ENCODE measurements at regions not wholly inside any gene's neighbourhood (a gene's known extent, or its start where the extent isn't known, plus 50 kb on each side); places are given as distances from the start of the nearest gene placed in this dataset.
A peak's percentile ranks its signal among the peaks of the same experiment; 100 is the strongest.

DNA sequence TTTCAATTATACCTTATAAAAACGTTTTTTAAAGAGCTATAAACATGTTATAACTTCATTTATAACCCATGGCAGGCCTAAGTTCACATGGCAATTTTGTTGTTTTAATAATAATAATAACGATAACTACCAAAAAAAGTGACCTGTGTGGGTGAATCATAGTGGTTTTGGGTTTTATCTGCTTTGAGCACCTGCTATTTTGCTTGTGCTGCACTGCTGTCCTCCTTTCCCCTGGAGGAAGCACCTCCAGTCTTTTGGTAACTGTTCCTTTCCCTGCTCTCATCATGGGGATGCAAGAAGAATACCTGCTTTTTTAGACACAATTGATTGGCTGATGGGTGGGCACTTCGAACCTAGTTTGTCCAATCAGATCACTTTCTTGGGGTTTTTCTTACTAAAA lies 388.0 kb upstream of the TBL1XR1 start:
- DNase-seq (ENCODE audit: insufficient read length): no peak
- FAIRE-seq: no peak
- TF ChIP-seq POLR2A (IDR thresholded peaks at IDR 0.05; ENCODE audit: low read depth, low read length): no peak
- no peak for TF ChIP-seq POLR2AphosphoS5 (IDR thresholded peaks at IDR 0.05; ENCODE audit: low read depth, low read length)
- TF ChIP-seq TAF1 (IDR thresholded peaks at IDR 0.05; ENCODE audit: borderline replicate concordance, low read depth, low read length): no peak

DNA sequence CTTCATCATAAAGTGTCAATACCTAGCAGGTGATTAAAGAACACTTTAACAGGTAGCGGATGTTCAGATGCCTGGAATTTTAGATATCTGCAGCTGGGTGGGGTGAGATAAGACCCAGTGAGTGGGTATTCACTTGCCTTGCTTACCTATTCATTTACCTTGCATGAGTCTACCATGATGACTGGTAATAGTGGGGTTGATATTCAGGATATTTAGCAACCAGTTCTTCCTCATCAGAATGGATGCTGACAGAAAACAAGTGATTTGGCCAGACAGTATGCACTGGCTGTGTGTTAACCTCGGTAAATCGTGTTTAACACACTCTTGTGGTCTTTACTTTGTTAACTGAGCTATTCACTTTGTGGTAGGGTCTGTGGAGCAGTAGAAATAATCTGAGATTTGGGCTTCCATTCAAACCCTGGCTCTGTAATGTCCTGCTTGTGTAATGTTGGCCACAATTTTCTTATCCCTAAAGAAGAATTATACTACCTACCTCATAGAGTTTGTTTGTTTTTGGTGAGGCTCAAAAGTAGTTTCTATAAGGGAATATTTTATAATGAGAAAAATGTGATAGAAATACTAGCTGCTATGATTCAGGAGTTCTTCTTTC lies 391.9 kb upstream of the TBL1XR1 start:
- TF ChIP-seq POLR2A (IDR thresholded peaks at IDR 0.05; ENCODE audit: low read depth, low read length) (no peak), POLR2AphosphoS5 (IDR thresholded peaks at IDR 0.05; ENCODE audit: low read depth, low read length) (no peak), TAF1 (IDR thresholded peaks at IDR 0.05; ENCODE audit: borderline replicate concordance, low read depth, low read length) (no peak)
- FAIRE-seq (no peak), DNase-seq (ENCODE audit: insufficient read length) (no peak)

DNA sequence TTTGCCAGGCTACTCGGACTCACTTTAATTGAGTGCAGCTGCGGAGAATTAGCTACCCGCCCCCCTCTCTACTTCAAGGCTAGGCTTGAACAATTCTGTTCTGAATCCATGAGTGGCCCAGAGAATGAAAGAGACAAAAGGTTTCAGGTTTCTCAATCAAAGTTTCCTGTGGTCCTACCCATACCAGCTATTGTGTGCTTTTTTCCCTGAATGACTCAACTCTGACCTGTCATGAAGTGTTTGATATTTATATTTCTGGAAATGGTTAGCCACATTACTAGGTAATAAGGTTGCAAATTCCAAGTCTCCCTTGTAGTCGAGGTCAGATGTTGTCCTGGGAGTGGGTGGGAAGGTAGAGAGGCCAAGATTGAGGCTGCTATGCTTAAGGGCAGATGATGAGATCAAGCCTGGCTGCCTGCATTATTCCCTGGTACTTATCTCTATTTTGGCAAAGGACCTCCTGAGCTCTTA lies 392.7 kb upstream of the TBL1XR1 start:
- no peak for TF ChIP-seq TAF1 (IDR thresholded peaks at IDR 0.05; ENCODE audit: borderline replicate concordance, low read depth, low read length)
- TF ChIP-seq POLR2A (IDR thresholded peaks at IDR 0.05; ENCODE audit: low read depth, low read length): no peak
- TF ChIP-seq POLR2AphosphoS5 (IDR thresholded peaks at IDR 0.05; ENCODE audit: low read depth, low read length): no peak
- no peak for FAIRE-seq
- no peak for DNase-seq (ENCODE audit: insufficient read length)

DNA sequence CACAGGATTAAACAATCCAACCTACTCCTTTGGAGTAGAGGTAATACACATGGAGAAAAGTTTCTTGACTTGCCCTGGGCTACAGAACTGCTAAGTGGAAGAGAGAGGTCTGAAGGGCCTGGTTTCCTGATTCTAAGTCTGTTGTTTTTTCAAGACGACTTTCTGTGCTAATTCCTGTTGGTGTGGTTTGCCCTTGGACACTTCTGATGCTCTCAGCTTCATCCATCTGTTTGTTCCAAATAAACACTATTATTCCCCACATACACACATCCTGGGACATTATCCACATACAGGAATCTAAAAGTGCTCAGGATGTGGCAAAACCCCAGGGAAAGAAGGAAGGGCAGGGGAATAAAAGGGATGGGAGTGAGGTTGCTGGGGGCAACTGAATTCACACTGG lies 393.5 kb upstream of the TBL1XR1 start:
- FAIRE-seq (no peak), DNase-seq (ENCODE audit: insufficient read length) (no peak)
- TF ChIP-seq POLR2AphosphoS5 (IDR thresholded peaks at IDR 0.05; ENCODE audit: low read depth, low read length) (no peak), TAF1 (IDR thresholded peaks at IDR 0.05; ENCODE audit: borderline replicate concordance, low read depth, low read length) (no peak), POLR2A (IDR thresholded peaks at IDR 0.05; ENCODE audit: low read depth, low read length) (no peak)

DNA sequence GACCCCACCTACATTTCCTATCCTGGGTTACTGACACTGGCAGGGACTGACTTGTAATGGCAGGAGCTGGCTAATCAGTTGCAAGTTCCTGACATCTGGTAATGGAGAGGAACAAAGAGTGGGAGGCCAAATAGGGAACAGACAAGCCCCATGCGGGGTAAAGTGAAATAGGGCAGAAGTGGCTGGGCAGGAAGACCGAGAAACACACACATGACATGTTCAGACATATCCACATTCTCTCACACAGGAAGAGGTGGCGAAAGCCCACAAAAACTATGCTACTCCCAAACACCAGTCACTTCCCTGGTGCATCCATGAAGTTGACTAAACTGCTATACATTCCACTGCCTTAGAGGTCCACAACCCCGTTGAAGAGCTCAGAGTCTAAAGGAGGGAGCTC lies 394.1 kb upstream of the TBL1XR1 start:
- DNase-seq (ENCODE audit: insufficient read length) (no peak), FAIRE-seq (peak; percentile 75)
- TF ChIP-seq POLR2AphosphoS5 (IDR thresholded peaks at IDR 0.05; ENCODE audit: low read depth, low read length) (no peak), POLR2A (IDR thresholded peaks at IDR 0.05; ENCODE audit: low read depth, low read length) (no peak), TAF1 (IDR thresholded peaks at IDR 0.05; ENCODE audit: borderline replicate concordance, low read depth, low read length) (no peak)

DNA sequence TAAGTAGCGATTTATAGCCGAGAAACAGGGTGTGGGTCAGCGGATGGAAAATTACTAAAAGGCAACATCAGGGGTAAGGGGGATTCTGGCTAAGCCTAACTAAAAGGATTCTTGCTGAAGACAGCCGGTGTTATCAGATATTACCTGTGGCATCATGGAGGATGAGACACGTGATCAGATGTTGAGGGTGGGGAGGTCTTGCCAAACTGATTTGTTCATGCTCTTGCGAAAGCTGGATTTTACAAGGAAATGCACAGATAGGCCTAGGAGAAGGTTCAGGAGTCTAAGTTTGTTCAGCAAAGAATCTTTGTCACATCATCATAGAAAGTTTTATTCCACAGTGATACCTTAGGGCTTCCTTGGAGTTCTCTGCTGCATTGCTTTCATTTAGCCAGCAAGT lies 396.8 kb upstream of the TBL1XR1 start:
- no peak for TF ChIP-seq POLR2AphosphoS5 (IDR thresholded peaks at IDR 0.05; ENCODE audit: low read depth, low read length)
- no peak for TF ChIP-seq POLR2A (IDR thresholded peaks at IDR 0.05; ENCODE audit: low read depth, low read length)
- no peak for TF ChIP-seq TAF1 (IDR thresholded peaks at IDR 0.05; ENCODE audit: borderline replicate concordance, low read depth, low read length)
- no peak for FAIRE-seq
- no peak for DNase-seq (ENCODE audit: insufficient read length)

DNA sequence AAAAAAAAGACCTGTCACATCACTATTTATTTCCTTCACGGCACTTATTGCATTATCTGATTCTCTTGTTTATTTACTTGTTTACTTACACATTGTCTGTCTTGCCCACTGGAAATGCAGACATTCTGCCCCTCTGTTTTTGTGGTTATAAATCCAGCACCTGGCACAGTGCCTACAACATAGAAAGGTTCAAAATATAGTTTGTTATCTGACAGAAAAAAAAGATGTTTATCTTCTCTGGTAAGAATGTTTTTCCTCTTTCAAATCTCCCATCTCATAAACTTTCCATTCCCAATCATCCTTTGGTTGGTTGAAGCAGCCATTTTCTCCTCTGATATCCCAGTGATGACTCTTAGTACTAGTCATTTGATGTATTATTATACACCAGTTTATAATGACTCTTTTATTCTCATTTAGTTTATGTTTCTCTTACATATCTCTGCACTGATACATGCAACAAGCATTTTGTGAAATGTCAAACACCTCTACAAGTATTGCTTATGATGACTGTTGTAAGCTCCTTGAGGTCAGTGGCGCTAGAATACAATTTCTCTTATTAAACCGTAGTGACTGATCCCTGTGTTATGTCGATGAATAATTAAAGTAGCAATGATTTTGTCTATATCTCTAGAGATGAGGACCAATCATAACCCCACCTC lies 398.4 kb upstream of the TBL1XR1 start:
- DNase-seq (ENCODE audit: insufficient read length) (no peak), FAIRE-seq (no peak)

DNA sequence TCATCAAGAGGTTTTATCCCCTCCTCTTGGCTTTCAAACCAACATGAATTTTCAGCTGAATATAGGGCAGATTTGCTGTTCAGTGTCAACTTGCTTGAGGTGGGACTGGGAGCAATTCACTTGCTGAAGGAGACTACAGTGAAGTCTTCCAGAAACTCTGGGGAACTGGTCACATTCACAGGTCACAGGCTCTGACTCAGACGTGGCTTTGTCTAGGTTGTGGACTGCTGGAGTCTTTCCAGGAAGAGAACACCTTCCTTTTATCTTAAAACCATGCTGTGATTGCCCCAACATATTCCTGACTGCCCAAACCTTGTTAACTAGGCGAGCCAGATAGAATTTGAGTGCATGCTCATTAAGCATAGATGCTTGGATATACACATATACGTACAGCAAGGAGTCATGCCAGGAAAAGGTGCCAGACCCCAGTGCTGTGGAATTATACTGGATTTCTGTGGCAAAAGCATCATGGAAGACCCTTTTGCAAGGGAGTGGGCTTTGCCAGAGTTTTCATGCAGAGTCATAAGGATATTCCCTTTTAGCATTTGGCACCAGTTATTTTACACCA lies 399.1 kb upstream of the TBL1XR1 start:
- no peak for FAIRE-seq
- TF ChIP-seq POLR2AphosphoS5 (IDR thresholded peaks at IDR 0.05; ENCODE audit: low read depth, low read length) (no peak), POLR2A (IDR thresholded peaks at IDR 0.05; ENCODE audit: low read depth, low read length) (no peak), TAF1 (IDR thresholded peaks at IDR 0.05; ENCODE audit: borderline replicate concordance, low read depth, low read length) (no peak)
- no peak for DNase-seq (ENCODE audit: insufficient read length)

More for the DNA sequence above, 398.4 kb upstream of the TBL1XR1 start:
- TF ChIP-seq POLR2A (IDR thresholded peaks at IDR 0.05; ENCODE audit: low read depth, low read length): no peak
- no peak for TF ChIP-seq POLR2AphosphoS5 (IDR thresholded peaks at IDR 0.05; ENCODE audit: low read depth, low read length)
- no peak for TF ChIP-seq TAF1 (IDR thresholded peaks at IDR 0.05; ENCODE audit: borderline replicate concordance, low read depth, low read length)

DNA sequence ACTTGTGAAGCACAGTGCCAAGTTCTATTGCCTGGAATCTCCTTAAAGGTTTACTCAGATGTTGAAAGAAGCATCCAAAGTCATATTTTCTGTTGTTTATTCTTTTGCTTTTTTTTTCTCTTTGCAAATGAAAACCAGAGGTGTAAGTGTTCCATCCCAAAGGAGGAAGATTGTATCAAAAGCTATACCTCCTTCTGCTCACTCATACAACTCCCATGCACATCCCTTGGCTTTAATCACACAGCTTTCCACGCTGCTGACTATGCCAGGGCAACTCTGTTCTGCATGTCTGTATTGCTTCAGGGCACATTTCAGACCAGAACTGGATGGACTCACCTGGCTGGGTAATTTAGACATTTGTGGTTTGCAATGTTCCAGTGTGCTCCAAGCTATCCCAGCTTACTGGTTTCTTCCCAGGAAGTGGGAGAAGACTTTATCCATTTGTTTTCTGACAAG lies 399.6 kb upstream of the TBL1XR1 start:
- TF ChIP-seq POLR2A (IDR thresholded peaks at IDR 0.05; ENCODE audit: low read depth, low read length) (no peak), POLR2AphosphoS5 (IDR thresholded peaks at IDR 0.05; ENCODE audit: low read depth, low read length) (no peak), TAF1 (IDR thresholded peaks at IDR 0.05; ENCODE audit: borderline replicate concordance, low read depth, low read length) (no peak)
- DNase-seq (ENCODE audit: insufficient read length) (no peak), FAIRE-seq (no peak)

DNA sequence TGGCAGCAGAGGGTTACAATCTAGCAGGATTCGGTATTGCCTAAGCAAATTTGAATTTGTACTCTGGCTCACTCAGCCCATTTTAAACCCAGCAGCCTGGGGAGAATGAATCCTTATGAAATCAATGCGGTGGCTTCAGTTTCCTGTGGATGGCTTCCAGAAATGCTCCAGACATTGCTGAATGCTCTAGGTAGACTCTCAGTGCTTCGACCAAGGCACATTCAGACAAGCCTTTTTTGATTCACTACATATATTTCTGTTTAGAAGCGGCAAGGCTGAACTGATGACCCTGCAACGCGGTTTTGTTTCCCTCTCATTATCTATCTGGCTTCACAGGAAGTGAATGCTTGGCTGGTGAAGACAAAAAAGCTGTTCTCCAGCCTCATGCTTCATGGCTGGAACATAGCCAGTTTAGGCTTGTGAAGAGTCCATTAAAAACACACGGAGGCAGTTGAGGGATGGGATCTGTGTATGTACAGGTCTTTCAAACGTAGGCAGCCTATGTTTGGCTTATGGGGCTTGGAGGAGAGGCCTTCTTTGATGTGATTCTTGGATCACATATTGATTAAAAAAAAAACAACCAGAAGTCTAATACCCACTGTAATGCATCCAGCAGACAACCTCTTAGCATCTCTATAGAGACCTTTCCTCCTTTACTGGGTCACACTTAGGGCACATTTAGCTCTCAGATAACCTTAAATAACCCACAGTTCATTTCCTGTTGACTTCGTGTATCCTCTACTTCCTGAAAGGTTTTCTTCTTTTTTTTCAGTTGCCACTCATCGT lies 400.2 kb upstream of the TBL1XR1 start:
- DNase-seq (ENCODE audit: insufficient read length) (peak; percentile 19), FAIRE-seq (peak; percentile 83)
- no peak for TF ChIP-seq POLR2A (IDR thresholded peaks at IDR 0.05; ENCODE audit: low read depth, low read length)
- TF ChIP-seq TAF1 (IDR thresholded peaks at IDR 0.05; ENCODE audit: borderline replicate concordance, low read depth, low read length): no peak
- no peak for TF ChIP-seq POLR2AphosphoS5 (IDR thresholded peaks at IDR 0.05; ENCODE audit: low read depth, low read length)
